OCI-LY3 (cell line): ENCODE measurements at regions not wholly inside any gene's neighbourhood (a gene's known extent, or its start where the extent isn't known, plus 50 kb on each side); places are given as distances from the start of the nearest gene placed in this dataset.

ENCODE experiments used
- CTCF ChIP-seq: fragments of 200-600, 300-600 bp; sonication (generic); IDR thresholded peaks from 2 replicates; pipeline ENCODE4 v1.5.1; 2014; ENCODE audit warnings: antibody characterized with exemption, low read length, low read depth
- EZH2phosphoT487 ChIP-seq: fragments of 200-600 bp; shearing (Covaris generic); IDR thresholded peaks from 2 replicates; pipeline ENCODE4 v1.6.1; 2018; ENCODE audit warnings: antibody characterized with exemption, mixed run types, low read depth

GRCh38 chr5:7272408-7272965 lies 123.5 kb upstream of the ADCY2 start:
- TF ChIP-seq CTCF (no peak), EZH2phosphoT487 (no peak)
